ENCODE measurements at regions not wholly inside any gene's neighbourhood (a gene's known extent, or its start where the extent isn't known, plus 50 kb on each side); places are given as distances from the start of the nearest gene placed in this dataset.

DNA sequence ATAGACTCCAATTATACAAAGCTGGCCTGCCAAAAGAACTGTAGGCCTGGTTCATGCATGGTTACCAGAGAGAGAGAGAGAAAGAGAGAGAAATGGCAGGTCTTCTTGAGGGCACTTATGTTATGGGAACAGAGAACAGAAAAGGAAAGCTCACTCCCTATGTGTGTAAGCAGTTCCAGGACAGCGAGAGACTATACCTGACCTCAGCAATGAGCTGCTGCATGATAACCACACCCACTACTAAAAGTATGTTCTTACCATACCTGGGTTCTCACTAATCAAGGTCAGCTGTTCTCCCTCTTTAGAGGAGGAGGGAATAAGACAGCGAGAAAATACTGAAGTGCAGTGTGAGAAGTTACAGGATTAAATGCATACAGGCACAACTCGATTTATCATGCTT lies 583.3 kb downstream of the GBA3 start:
- in situ Hi-C loops (cut with MboI; ENCODE audit: low sequenced_read_pairs) (no loop called here), dilution Hi-C loops (cut with HindIII; ENCODE audit: low sequenced_read_pairs, unreplicated experiment) (no loop called here)

More for the DNA sequence above, 583.3 kb downstream of the GBA3 start:
- Histone ChIP-seq H3K4ac (ENCODE audit: low read depth, low read length) (no peak overlapping the region), H4K5ac (ENCODE audit: low read depth, low read length) (no peak overlapping the region), H3K4me2 (ENCODE audit: low read depth, low read length) (no peak overlapping the region), H3K79me1 (ENCODE audit: low read depth in 1 of 2, low read length in 2 of 2) (no peaks in the 10 kb centered on the region), H2BK120ac (ENCODE audit: low read depth, low read length) (no peak overlapping the region), H3K27me3 (ENCODE audit: control insufficient read depth, insufficient read depth, low read length) (no peaks in the 10 kb centered on the region), H3K4me1 (ENCODE audit: control insufficient read depth, insufficient read depth, low read length) (no peaks in the 10 kb centered on the region), H2BK20ac (ENCODE audit: low read depth, low read length) (no peak overlapping the region), H3K36me3 (ENCODE audit: control insufficient read depth, insufficient read depth, low read length) (no peaks in the 10 kb centered on the region), H3K4me3 (ENCODE audit: insufficient read depth, low read depth, low read length) (no peak overlapping the region), H2BK15ac (ENCODE audit: low read depth, low read length) (no peak overlapping the region), H2BK5ac (ENCODE audit: low read depth, low read length, poor library complexity, severe bottlenecking) (no peak overlapping the region), H4K8ac (ENCODE audit: low read depth in 2 of 2, low read length in 2 of 2) (no peak overlapping the region), H4K91ac (ENCODE audit: insufficient read depth, low read depth, low read length) (no peak overlapping the region), H3K23ac (ENCODE audit: low read depth, low read length) (no peak overlapping the region), H3K18ac (ENCODE audit: low read depth, low read length) (no peak overlapping the region), H3K9me1 (ENCODE audit: insufficient read depth, low read length) (no peaks in the 10 kb centered on the region), H3K27ac (ENCODE audit: insufficient read depth, low read length) (no peak overlapping the region), H2AFZ (replicated peaks; ENCODE audit: low read length, poor library complexity) (no peak overlapping the region), H3K9ac (ENCODE audit: low read depth, low read length) (no peak overlapping the region), H2AK5ac (ENCODE audit: low read depth, low read length) (no peak overlapping the region), H3K9me3 (ENCODE audit: control insufficient read depth, insufficient read depth, low read length) (no peaks in the 10 kb centered on the region; the same call in 1 of the 2 replicates), H3K14ac (replicated peaks; ENCODE audit: low read depth, low read length) (no peak overlapping the region), H2AK9ac (replicated peaks; ENCODE audit: low read depth, low read length, poor library complexity) (no peak overlapping the region), H4K20me1 (ENCODE audit: insufficient read depth, low read length) (no peaks in the 10 kb centered on the region), H3K56ac (ENCODE audit: extremely low read depth, insufficient read depth, low read length) (no peak overlapping the region)
- no peak for TF ChIP-seq MAFK (IDR thresholded peaks at IDR 0.05; ENCODE audit: low read depth, low read length)
- TF ChIP-seq, protein P1, sequence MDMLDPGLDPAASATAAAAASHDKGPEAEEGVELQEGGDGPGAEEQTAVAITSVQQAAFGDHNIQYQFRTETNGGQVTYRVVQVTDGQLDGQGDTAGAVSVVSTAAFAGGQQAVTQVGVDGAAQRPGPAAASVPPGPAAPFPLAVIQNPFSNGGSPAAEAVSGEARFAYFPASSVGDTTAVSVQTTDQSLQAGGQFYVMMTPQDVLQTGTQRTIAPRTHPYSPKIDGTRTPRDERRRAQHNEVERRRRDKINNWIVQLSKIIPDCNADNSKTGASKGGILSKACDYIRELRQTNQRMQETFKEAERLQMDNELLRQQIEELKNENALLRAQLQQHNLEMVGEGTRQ (IDR thresholded peaks at IDR 0.05; ENCODE audit: low read depth, low read length): no peak
- TF ChIP-seq ELK1 (IDR thresholded peaks at IDR 0.05; ENCODE audit: borderline replicate concordance, low read depth, low read length): no peak
- no peak for TF ChIP-seq MAZ (IDR thresholded peaks at IDR 0.05; ENCODE audit: borderline replicate concordance, low read depth, low read length)
- TF ChIP-seq, protein P2, sequence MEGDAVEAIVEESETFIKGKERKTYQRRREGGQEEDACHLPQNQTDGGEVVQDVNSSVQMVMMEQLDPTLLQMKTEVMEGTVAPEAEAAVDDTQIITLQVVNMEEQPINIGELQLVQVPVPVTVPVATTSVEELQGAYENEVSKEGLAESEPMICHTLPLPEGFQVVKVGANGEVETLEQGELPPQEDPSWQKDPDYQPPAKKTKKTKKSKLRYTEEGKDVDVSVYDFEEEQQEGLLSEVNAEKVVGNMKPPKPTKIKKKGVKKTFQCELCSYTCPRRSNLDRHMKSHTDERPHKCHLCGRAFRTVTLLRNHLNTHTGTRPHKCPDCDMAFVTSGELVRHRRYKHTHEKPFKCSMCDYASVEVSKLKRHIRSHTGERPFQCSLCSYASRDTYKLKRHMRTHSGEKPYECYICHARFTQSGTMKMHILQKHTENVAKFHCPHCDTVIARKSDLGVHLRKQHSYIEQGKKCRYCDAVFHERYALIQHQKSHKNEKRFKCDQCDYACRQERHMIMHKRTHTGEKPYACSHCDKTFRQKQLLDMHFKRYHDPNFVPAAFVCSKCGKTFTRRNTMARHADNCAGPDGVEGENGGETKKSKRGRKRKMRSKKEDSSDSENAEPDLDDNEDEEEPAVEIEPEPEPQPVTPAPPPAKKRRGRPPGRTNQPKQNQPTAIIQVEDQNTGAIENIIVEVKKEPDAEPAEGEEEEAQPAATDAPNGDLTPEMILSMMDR (conservative IDR thresholded peaks at IDR 0.05; ENCODE audit: low read depth, low read length): no peak
- TF ChIP-seq SMC3 (IDR thresholded peaks at IDR 0.05; ENCODE audit: low read depth, low read length): no peak
- TF ChIP-seq MXI1 (IDR thresholded peaks at IDR 0.05; ENCODE audit: borderline replicate concordance, low read depth, low read length): no peak
- no peak for TF ChIP-seq RFX5 (IDR thresholded peaks at IDR 0.05; ENCODE audit: low read depth, low read length)
- TF ChIP-seq CHD1 (IDR thresholded peaks at IDR 0.05; ENCODE audit: low read depth, low read length): no peak
- no peak for TF ChIP-seq RAD21 (IDR thresholded peaks at IDR 0.05; ENCODE audit: low read length)
- no peak for TF ChIP-seq NFE2L2 (IDR thresholded peaks at IDR 0.05; ENCODE audit: low read depth, low read length)
- no peak for TF ChIP-seq RCOR1 (IDR thresholded peaks at IDR 0.05; ENCODE audit: insufficient replicate concordance, low read length)
- WGBS, 2 experiments (ENCODE audit: extremely low coverage in 2 of 2, insufficient read length in 1 of 2): no CpG with 5 or more reads among the region's 3 CpGs
- ChIA-PET CTCF (no interaction called here), POLR2A (ENCODE audit: unreplicated experiment) (no interaction called here)
- intact Hi-C loops (cut with micrococcal nuclease): no loop called here
- DNase-seq: no peak
- BruUV-seq (replicated peaks): no TSS peak
- no peak for ATAC-seq (ENCODE audit: low read depth)
